T-cell (primary cell): ENCODE measurements at regions not wholly inside any gene's neighbourhood (a gene's known extent, or its start where the extent isn't known, plus 50 kb on each side); places are given as distances from the start of the nearest gene placed in this dataset.

Source experiments
- ATAC-seq, 4 experiments: fragments of 200-7000 bp in 3 of 4; fragments of 150-1000 bp in 1 of 4; cut with Tn5 transposase; replicated peaks in 1 of 4; 1 replicate in 3 of 4; 2 replicates in 1 of 4; pipeline ENCODE4 v1.10.0; 2021; ENCODE audit warnings: moderate library complexity in 3 of 4, mild to moderate bottlenecking in 2 of 4, moderate number of reproducible peaks in 1 of 4
- CTCF ChIA-PET, 2 donors: fragments of 300-600 bp; sonication (Branson Sonifier 250); formaldehyde crosslinking; loops; one replicate each; lab custom pipeline; 2022; ENCODE audit warnings: antibody characterized with exemption in 2 of 2; lab: Charles Lee
- POLR2A ChIA-PET, 2 donors: fragments of 300-600 bp; sonication (Branson Sonifier 250); formaldehyde crosslinking; loops; one replicate each; lab custom pipeline; 2022; ENCODE audit warnings: antibody characterized with exemption in 2 of 2; lab: Charles Lee
- DNase-seq, 35 experiments: peaks; one replicate each; pipeline versions ENCODE4 v3.0.0 to v3.0.0-alpha.2; 2013 to 2023
- H3K27ac ChIP-seq: one replicate; pipeline ENCODE4 v1.5.1; 2013; ENCODE audit warnings: low read length
- H3K27me3 ChIP-seq, 2 experiments: replicated peaks in 1 of 2; 1 replicate in 1 of 2; 2 replicates in 1 of 2; pipeline versions ENCODE4 v1.6.1 to v1.7.0; 2013; ENCODE audit warnings: low read length in 1 of 2, mixed read lengths in 1 of 2; ENCODE audit not compliant: control insufficient read depth in 2 of 2, insufficient read depth in 2 of 2; ENCODE audit errors: extremely low read depth in 1 of 2
- H3K36me3 ChIP-seq, 2 donors: 1 replicate in 1 of 2; 2 replicates in 1 of 2; pipeline versions ENCODE4 v1.6.1 to v1.7.0; 2013; ENCODE audit warnings: low read length in 1 of 2; ENCODE audit not compliant: control insufficient read depth in 2 of 2, insufficient read depth in 1 of 2; ENCODE audit errors: extremely low read depth in 1 of 2
- H3K4me1 ChIP-seq, 2 experiments: 1 replicate in 1 of 2; 2 replicates in 1 of 2; pipeline versions ENCODE4 v1.6.1 to v1.7.0; 2013; ENCODE audit warnings: low read length in 2 of 2, mixed read lengths in 1 of 2; ENCODE audit not compliant: insufficient read depth in 2 of 2, control insufficient read depth in 1 of 2; ENCODE audit errors: extremely low read depth in 1 of 2
- H3K4me3 ChIP-seq, 2 donors: 1 replicate in 1 of 2; 2 replicates in 1 of 2; pipeline versions ENCODE4 v1.5.1 to v1.7.0; 2013; ENCODE audit warnings: mild to moderate bottlenecking in 2 of 2, low read length in 1 of 2, moderate library complexity in 1 of 2; ENCODE audit not compliant: control insufficient read depth in 1 of 2; ENCODE audit errors: extremely low read depth in 1 of 2
- H3K9me3 ChIP-seq: 2 replicates; pipeline ENCODE4 v1.7.0; 2013
- H3K27ac Mint-ChIP-seq, 2 donors: one replicate each; pipeline ENCODE4 v1.8.0; 2020 to 2021; ENCODE audit warnings: mild to moderate bottlenecking in 2 of 2, mixed read lengths in 2 of 2
- H3K27me3 Mint-ChIP-seq, 2 donors: one replicate each; pipeline ENCODE4 v1.8.0; 2021 to 2022; ENCODE audit warnings: mixed read lengths in 2 of 2
- H3K36me3 Mint-ChIP-seq: one replicate; pipeline ENCODE4 v1.8.0; 2021; ENCODE audit warnings: mixed read lengths
- H3K4me1 Mint-ChIP-seq, 3 donors: one replicate each; pipeline ENCODE4 v1.8.0; 2020 to 2022; ENCODE audit warnings: mixed read lengths in 3 of 3, mild to moderate bottlenecking in 1 of 3
- H3K4me3 Mint-ChIP-seq, 3 donors: one replicate each; pipeline ENCODE4 v1.8.0; 2020 to 2022; ENCODE audit warnings: mild to moderate bottlenecking in 3 of 3, mixed read lengths in 3 of 3, moderate library complexity in 3 of 3
- H3K9me3 Mint-ChIP-seq, 3 donors: one replicate each; pipeline ENCODE4 v1.8.0; 2020 to 2022; ENCODE audit warnings: mixed read lengths in 3 of 3
- WGBS: methylation state at CpG from one replicate; pipeline ENCODE4 v1.1.5; 2013; ENCODE audit warnings: missing lambda C conversion rate; ENCODE audit not compliant: insufficient coverage; 5-methylcytosine and 5-hydroxymethylcytosine counted together

GRCh38 chr2:172374318-172375240 is 52.8 kb upstream of the ITGA6 start:
- Mint-ChIP-seq H3K4me1 (peaks cover 0 to 5% (median 0%) of the 10 kb centered on the region in 3 donors), H3K27ac (no peak overlapping the region), H3K4me3 (no peak overlapping the region), H3K36me3 (peaks cover 4% of the 10 kb centered on the region), H3K27me3 (peaks cover 0 to 5% of the 10 kb centered on the region in 2 donors), H3K9me3 (peaks cover 3 to 5% (median 4%) of the 10 kb centered on the region in 3 donors)
- H3K36me3 ChIP-seq = no peaks in the 10 kb centered on the region
- ChIA-PET CTCF (interaction anchor here in 1 of 2 donors (1.3 kb wide), 1 partner anchor 120 kb away, joined by 3 read pairs; no protein-coding TSS in a partner anchor), POLR2A (no interaction called here)
- no peak for ATAC-seq
- no peaks in the 10 kb centered on the region for H3K27me3 ChIP-seq
- WGBS = 65% methylated on average over 2 of the region's 7 CpGs
- DNase-seq = no peak
- H3K4me3 ChIP-seq = no peak overlapping the region
- H3K27ac ChIP-seq = no peak overlapping the region
- H3K9me3 ChIP-seq = no peaks in the 10 kb centered on the region
- H3K4me1 ChIP-seq = no peaks in the 10 kb centered on the region

- Mint-ChIP-seq H3K4me1 (peaks cover 0 to 5% (median 0%) of the 10 kb centered on the region in 3 donors), H3K27ac (no peak overlapping the region), H3K9me3 (peaks cover 3 to 4% (median 4%) of the 10 kb centered on the region in 3 donors), H3K27me3 (peaks cover 0 to 5% of the 10 kb centered on the region in 2 donors), H3K4me3 (no peak overlapping the region), H3K36me3 (peaks cover 4% of the 10 kb centered on the region)
- ATAC-seq (no peak), DNase-seq (no peak)
- Histone ChIP-seq H3K4me1 (no peaks in the 10 kb centered on the region), H3K27ac (no peak overlapping the region), H3K4me3 (no peak overlapping the region), H3K9me3 (no peaks in the 10 kb centered on the region), H3K27me3 (no peaks in the 10 kb centered on the region), H3K36me3 (no peaks in the 10 kb centered on the region)
- ChIA-PET CTCF (interaction anchor here in 1 of 2 donors (1.3 kb wide), 1 partner anchor 121 kb away, joined by 3 read pairs; no protein-coding TSS in a partner anchor), POLR2A (interaction anchor here in 1 of 2 donors (0.7 kb wide), 1 partner anchor 114 kb away, joined by 3 read pairs; no protein-coding TSS in a partner anchor)
- 100% methylated on average over 2 of the region's 2 CpGs for WGBS
Measured at GRCh38 chr2:172375251-172375650, 52.1 kb upstream of the ITGA6 start.

- Histone ChIP-seq H3K4me3 (no peak overlapping the region), H3K27me3 (no peaks in the 10 kb centered on the region), H3K36me3 (no peaks in the 10 kb centered on the region), H3K4me1 (no peaks in the 10 kb centered on the region), H3K9me3 (no peaks in the 10 kb centered on the region), H3K27ac (no peak overlapping the region)
- H3K4me3 Mint-ChIP-seq = no peak overlapping the region
- peaks cover 0 to 3% (median 0%) of the 10 kb centered on the region in 3 donors for H3K4me1 Mint-ChIP-seq
- peaks cover 3 to 4% (median 4%) of the 10 kb centered on the region in 3 donors for H3K9me3 Mint-ChIP-seq
- POLR2A ChIA-PET = interaction anchor here in 1 of 2 donors (0.7 kb wide), 1 partner anchor 115 kb away, joined by 3 read pairs; no protein-coding TSS in a partner anchor
- no peak overlapping the region for H3K27ac Mint-ChIP-seq
- CTCF ChIA-PET = interaction anchor here in 1 of 2 donors (1.3 kb wide), 1 partner anchor 121 kb away, joined by 3 read pairs; no protein-coding TSS in a partner anchor
- no peak for ATAC-seq
- peaks cover 0 to 5% of the 10 kb centered on the region in 2 donors for H3K27me3 Mint-ChIP-seq
- peaks cover 4% of the 10 kb centered on the region for H3K36me3 Mint-ChIP-seq
- no peak for DNase-seq
- 100% methylated on average over 1 of the region's 5 CpGs for WGBS
Measured at GRCh38 chr2:172376016-172376415, 51.4 kb upstream of the ITGA6 start.

- Mint-ChIP-seq H3K4me3 (no peak overlapping the region), H3K4me1 (peaks cover 0 to 4% (median 0%) of the 10 kb centered on the region in 3 donors), H3K9me3 (peaks cover 3 to 4% (median 4%) of the 10 kb centered on the region in 3 donors), H3K36me3 (peaks cover 4% of the 10 kb centered on the region), H3K27me3 (peaks cover 0 to 5% of the 10 kb centered on the region in 2 donors), H3K27ac (no peak overlapping the region)
- H3K27me3 ChIP-seq = no peaks in the 10 kb centered on the region
- no peaks in the 10 kb centered on the region for H3K4me1 ChIP-seq
- CTCF ChIA-PET = interaction anchor here in 1 of 2 donors (0.6 kb wide), 1 partner anchor 672 kb away, joined by 4 read pairs; no protein-coding TSS in a partner anchor
- no peaks in the 10 kb centered on the region for H3K36me3 ChIP-seq
- no CpG with 5 or more reads among the region's 5 CpGs for WGBS
- no peaks in the 10 kb centered on the region for H3K9me3 ChIP-seq
- POLR2A ChIA-PET = interaction anchor here in 1 of 2 donors (0.6 kb wide), 1 partner anchor 48 kb away, joined by 4 read pairs; no protein-coding TSS in a partner anchor
- no peak overlapping the region for H3K4me3 ChIP-seq
- no peak overlapping the region for H3K27ac ChIP-seq
- DNase-seq (no peak), ATAC-seq (no peak)
Measured at GRCh38 chr2:172376505-172377125, 50.8 kb upstream of the ITGA6 start.

GRCh38 chr2:172377408-172377807 is 50.0 kb upstream of the ITGA6 start:
- H3K4me1 ChIP-seq = no peaks in the 10 kb centered on the region
- no peak overlapping the region for H3K4me3 ChIP-seq
- 80% methylated on average over 1 of the region's 3 CpGs for WGBS
- Mint-ChIP-seq H3K36me3 (peaks cover 4% of the 10 kb centered on the region), H3K27me3 (peaks cover 0 to 5% of the 10 kb centered on the region in 2 donors), H3K4me1 (peaks cover 0 to 4% (median 0%) of the 10 kb centered on the region in 3 donors), H3K9me3 (peaks cover 3 to 4% (median 4%) of the 10 kb centered on the region in 3 donors), H3K27ac (no peak overlapping the region), H3K4me3 (no peak overlapping the region)
- H3K36me3 ChIP-seq = no peaks in the 10 kb centered on the region
- ChIA-PET CTCF (interaction anchor here in 1 of 2 donors (0.6 kb wide), 1 partner anchor 672 kb away, joined by 4 read pairs; no protein-coding TSS in a partner anchor), POLR2A (no interaction called here)
- ATAC-seq = no peak
- no peaks in the 10 kb centered on the region for H3K27me3 ChIP-seq
- no peaks in the 10 kb centered on the region for H3K9me3 ChIP-seq
- H3K27ac ChIP-seq = no peak overlapping the region
- no peak for DNase-seq
